ENCODE measurements at regions not wholly inside any gene's neighbourhood (a gene's known extent, or its start where the extent isn't known, plus 50 kb on each side); places are given as distances from the start of the nearest gene placed in this dataset.

DNA sequence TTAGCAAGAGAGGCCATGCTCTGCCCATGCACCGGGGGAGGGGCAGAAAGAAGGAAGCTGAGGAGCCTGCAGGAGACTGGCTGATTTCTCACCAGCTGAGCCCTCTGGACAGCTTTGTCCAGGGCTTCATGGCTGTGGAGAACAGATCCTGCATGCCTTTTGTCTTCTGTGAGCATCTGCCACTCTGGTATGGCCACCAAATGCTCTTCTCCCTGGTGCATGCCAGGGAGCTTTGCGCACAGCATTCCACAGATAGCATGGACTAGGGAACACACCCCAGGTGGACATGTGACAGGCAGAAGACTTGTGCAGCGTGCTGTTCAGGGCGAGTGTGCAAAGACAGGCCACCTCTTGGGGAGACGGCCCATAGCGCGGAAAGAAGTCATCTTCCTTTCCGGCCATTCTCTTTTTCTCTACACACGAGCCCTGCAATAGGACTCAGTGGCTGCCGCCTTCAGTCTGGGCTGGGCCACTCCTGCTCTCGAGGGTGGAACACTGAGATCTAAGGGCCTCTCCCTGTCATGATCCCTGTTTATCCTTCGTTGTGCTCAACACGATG, 56.7 kb downstream of the GADD45G start:
- TF ChIP-seq CTCF (IDR thresholded peaks at IDR 0.05) (no peak), POLR2A (IDR thresholded peaks at IDR 0.05) (no peak), POLR2AphosphoS5 (IDR thresholded peaks at IDR 0.05) (no peak), EP300 (IDR thresholded peaks at IDR 0.05) (no peak)

Data from gastroesophageal sphincter (tissue), 3 donors.